ENCODE measurements at regions not wholly inside any gene's neighbourhood (a gene's known extent, or its start where the extent isn't known, plus 50 kb on each side); places are given as distances from the start of the nearest gene placed in this dataset.

GRCh38 chr4:33395731-33396485 lies 2675.7 kb downstream of the PCDH7 start:
- H3K4me1 ChIP-seq (ENCODE audit: low read depth): no peaks in the 10 kb centered on the region
- no peak overlapping the region for H3K27ac ChIP-seq
- no peaks in the 10 kb centered on the region for H3K27me3 ChIP-seq
- H3K9me3 ChIP-seq (ENCODE audit: low read depth): no peaks in the 10 kb centered on the region
- H3K36me3 ChIP-seq: no peaks in the 10 kb centered on the region
- no peak for DNase-seq (ENCODE audit: low read depth in 1 of 2, low spot score in 1 of 2)
- H3K4me3 ChIP-seq: no peak overlapping the region
- no peak for TF ChIP-seq CTCF (IDR thresholded peaks at IDR 0.05; ENCODE audit: low read depth, low read length)

- DNase-seq (ENCODE audit: low read depth in 1 of 2, low spot score in 1 of 2): no peak
- no peaks in the 10 kb centered on the region for H3K36me3 ChIP-seq
- H3K27ac ChIP-seq: no peak overlapping the region
- no peaks in the 10 kb centered on the region for H3K4me1 ChIP-seq (ENCODE audit: low read depth)
- no peak overlapping the region for H3K4me3 ChIP-seq
- no peaks in the 10 kb centered on the region for H3K27me3 ChIP-seq
- TF ChIP-seq CTCF (IDR thresholded peaks at IDR 0.05; ENCODE audit: low read depth, low read length): no peak
- H3K9me3 ChIP-seq (ENCODE audit: low read depth): no peaks in the 10 kb centered on the region
Observed at GRCh38 chr4:33400504-33400903, 2680.3 kb downstream of the PCDH7 start.

GRCh38 chr4:33407496-33407895 lies 2687.3 kb downstream of the PCDH7 start:
- Histone ChIP-seq H3K4me3 (no peak overlapping the region), H3K4me1 (ENCODE audit: low read depth) (no peaks in the 10 kb centered on the region)
- TF ChIP-seq CTCF (IDR thresholded peaks at IDR 0.05; ENCODE audit: low read depth, low read length): no peak

GRCh38 chr4:33411182-33411581 lies 2691.0 kb downstream of the PCDH7 start:
- peak in 1 of 2 donors; percentile 6 for DNase-seq (ENCODE audit: low read depth in 1 of 2, low spot score in 1 of 2)
- Histone ChIP-seq H3K4me3 (no peak overlapping the region), H3K9me3 (ENCODE audit: low read depth) (no peaks in the 10 kb centered on the region), H3K4me1 (ENCODE audit: low read depth) (no peaks in the 10 kb centered on the region), H3K36me3 (no peaks in the 10 kb centered on the region), H3K27ac (no peak overlapping the region), H3K27me3 (no peaks in the 10 kb centered on the region)
- TF ChIP-seq CTCF (IDR thresholded peaks at IDR 0.05; ENCODE audit: low read depth, low read length): no peak

More at GRCh38 chr4:33407496-33407895, 2687.3 kb downstream of the PCDH7 start:
- DNase-seq (ENCODE audit: low read depth in 1 of 2, low spot score in 1 of 2): no peak
- no peaks in the 10 kb centered on the region for H3K9me3 ChIP-seq (ENCODE audit: low read depth)
- H3K36me3 ChIP-seq: no peaks in the 10 kb centered on the region
- H3K27me3 ChIP-seq: no peaks in the 10 kb centered on the region
- H3K27ac ChIP-seq: no peak overlapping the region

GRCh38 chr4:33421887-33422286 lies 2701.7 kb downstream of the PCDH7 start:
- Histone ChIP-seq H3K27me3 (no peaks in the 10 kb centered on the region), H3K27ac (no peak overlapping the region), H3K4me3 (no peak overlapping the region), H3K4me1 (ENCODE audit: low read depth) (no peaks in the 10 kb centered on the region), H3K36me3 (no peaks in the 10 kb centered on the region), H3K9me3 (ENCODE audit: low read depth) (no peaks in the 10 kb centered on the region)
- no peak for DNase-seq (ENCODE audit: low read depth in 1 of 2, low spot score in 1 of 2)
- no peak for TF ChIP-seq CTCF (IDR thresholded peaks at IDR 0.05; ENCODE audit: low read depth, low read length)
